PC-3 (cell line): ENCODE measurements at regions not wholly inside any gene's neighbourhood (a gene's known extent, or its start where the extent isn't known, plus 50 kb on each side); places are given as distances from the start of the nearest gene placed in this dataset.

Experiments
- ATAC-seq: fragments of 200-7000 bp; cut with Tn5 transposase; 2 replicates; pipeline ENCODE4 v1.9.1; 2020; ENCODE audit warnings: mild to moderate bottlenecking, moderate library complexity
- BruUV-seq: library from RNA; stranded (reverse); fragments of 400-500 nt; replicated peaks from 2 replicates; lab custom pipeline; 2021; lab: Mats Ljungman, UMichigan
- CTCF ChIA-PET: fragments of 300-600 bp; sonication (Branson Sonifier 250); formaldehyde crosslinking; loops from one replicate; lab custom pipeline; 2022; ENCODE audit warnings: antibody characterized with exemption; lab: Charles Lee
- POLR2A ChIA-PET: fragments of 300-600 bp; sonication (Branson Sonifier 250); formaldehyde crosslinking; loops from one replicate; lab custom pipeline; 2022; ENCODE audit warnings: antibody characterized with exemption; ENCODE audit not compliant: unreplicated experiment; lab: Charles Lee
- DNase-seq: peaks from one replicate; pipeline ENCODE4 v3.0.0-alpha.2; 2015
- H2AFZ ChIP-seq: fragments of 300-600 bp; sonication (generic); 2 replicates; pipeline ENCODE4 v1.6.0; 2016; ENCODE audit warnings: antibody characterized with exemption, low read length
- H3F3A ChIP-seq: fragments of 300-600 bp; sonication (generic); one replicate; pipeline ENCODE4 v1.6.0; 2017; ENCODE audit warnings: antibody characterized with exemption, low read length, control low read depth, mild to moderate bottlenecking; ENCODE audit not compliant: unreplicated experiment
- H3K27ac ChIP-seq: fragments of 300-600 bp; sonication (generic); 2 replicates; pipeline ENCODE4 v1.5.1; 2016; ENCODE audit warnings: mild to moderate bottlenecking, low read length
- H3K27me3 ChIP-seq: fragments of 300-600 bp; sonication (generic); 2 replicates; pipeline ENCODE4 v1.6.1; 2016; ENCODE audit warnings: low read length, mixed read lengths
- H3K36me3 ChIP-seq: fragments of 300-600 bp; sonication (generic); 2 replicates; pipeline ENCODE4 v1.6.1; 2016; ENCODE audit warnings: low read depth, mixed run types, low read length, mixed read lengths
- H3K4me1 ChIP-seq: fragments of 300-600 bp; sonication (generic); 2 replicates; pipeline ENCODE4 v1.5.1; 2016; ENCODE audit warnings: low read length; ENCODE audit not compliant: insufficient read depth
- H3K4me2 ChIP-seq: fragments of 300-600 bp; sonication (generic); 2 replicates; pipeline ENCODE4 v1.6.0; 2016; ENCODE audit warnings: low read length
- H3K4me3 ChIP-seq: fragments of 300-600 bp; sonication (generic); 2 replicates; pipeline ENCODE4 v1.5.1; 2016; ENCODE audit warnings: mild to moderate bottlenecking, low read length, mixed read lengths
- H3K79me2 ChIP-seq: fragments of 300-600 bp; sonication (generic); 2 replicates; pipeline ENCODE4 v1.6.1; 2017; ENCODE audit warnings: low read length, mixed read lengths
- H3K9ac ChIP-seq: fragments of 300-600 bp; sonication (generic); 2 replicates; pipeline ENCODE4 v1.6.0; 2016; ENCODE audit warnings: mild to moderate bottlenecking, low read length
- H3K9me2 ChIP-seq: fragments of 300-600 bp; sonication (generic); replicated peaks from 2 replicates; pipeline ENCODE4 v1.6.1; 2016; ENCODE audit warnings: mixed run types, low read length, mixed read lengths
- H3K9me3 ChIP-seq: fragments of 300-600 bp; sonication (generic); 2 replicates; pipeline ENCODE4 v1.6.1; 2016; ENCODE audit warnings: low read length, mixed read lengths
- H4K20me1 ChIP-seq: fragments of 300-600 bp; sonication (generic); 2 replicates; pipeline ENCODE4 v1.6.1; 2016; ENCODE audit warnings: low read length, mixed read lengths
- CTCF ChIP-seq: fragments of 300-600 bp; sonication (generic); conservative IDR thresholded peaks from 2 replicates; pipeline ENCODE4 v1.5.1; 2017; ENCODE audit warnings: antibody characterized with exemption, low read depth, mild to moderate bottlenecking, low read length
- EZH2 ChIP-seq: fragments of 300-600 bp; sonication (generic); IDR thresholded peaks from one replicate; pipeline ENCODE4 v1.6.1; 2017; ENCODE audit warnings: antibody characterized with exemption, mild to moderate bottlenecking, low read length; ENCODE audit not compliant: unreplicated experiment
- EZH2phosphoT487 ChIP-seq: fragments of 300-600 bp; sonication (generic); IDR thresholded peaks from 2 replicates; pipeline ENCODE4 v1.6.1; 2018; ENCODE audit warnings: mild to moderate bottlenecking, antibody characterized with exemption, low read length, borderline replicate concordance
- intact Hi-C: fragments of 100-400 bp; cut with micrococcal nuclease; formaldehyde crosslinking; loops from 2 replicates; pipeline ENCODE4 v1.9.0; 2023

- TF ChIP-seq EZH2phosphoT487: no peak
- no peak for TF ChIP-seq EZH2
- no peak for TF ChIP-seq CTCF
- Histone ChIP-seq H3K4me1 (no peaks in the 10 kb centered on the region), H3K4me2 (no peak overlapping the region), H3K9me2 (no peaks in the 10 kb centered on the region), H2AFZ (no peak overlapping the region), H4K20me1 (no peaks in the 10 kb centered on the region), H3F3A (no peaks in the 10 kb centered on the region), H3K27ac (no peak overlapping the region), H3K36me3 (no peaks in the 10 kb centered on the region), H3K27me3 (peaks cover 51% of the 10 kb centered on the region), H3K9ac (no peak overlapping the region), H3K79me2 (no peaks in the 10 kb centered on the region), H3K4me3 (no peak overlapping the region), H3K9me3 (no peaks in the 10 kb centered on the region)
- intact Hi-C loops: no loop called here
- no peak for DNase-seq
- no peak for ATAC-seq
- BruUV-seq: no TSS peak
- CTCF ChIA-PET: no interaction called here
- POLR2A ChIA-PET: no interaction called here
These were observed 161.0 kb downstream of the DDX1 start for GRCh38 chr2:15752552-15753232.

GRCh38 chr2:15753233-15753798 is 161.6 kb downstream of the DDX1 start:
- Histone ChIP-seq H3K4me1 (no peaks in the 10 kb centered on the region), H3K4me2 (no peak overlapping the region), H3K4me3 (no peak overlapping the region), H3K27ac (no peak overlapping the region), H2AFZ (no peak overlapping the region), H3K9me2 (no peaks in the 10 kb centered on the region), H3K27me3 (peaks cover 53% of the 10 kb centered on the region), H4K20me1 (no peaks in the 10 kb centered on the region), H3K9me3 (no peaks in the 10 kb centered on the region), H3F3A (no peaks in the 10 kb centered on the region), H3K36me3 (no peaks in the 10 kb centered on the region), H3K9ac (no peak overlapping the region), H3K79me2 (no peaks in the 10 kb centered on the region)
- intact Hi-C loops: no loop called here
- CTCF ChIA-PET: no interaction called here
- no peak for DNase-seq
- no peak for TF ChIP-seq EZH2phosphoT487
- POLR2A ChIA-PET: no interaction called here
- ATAC-seq: no peak
- no TSS peak for BruUV-seq

DNA sequence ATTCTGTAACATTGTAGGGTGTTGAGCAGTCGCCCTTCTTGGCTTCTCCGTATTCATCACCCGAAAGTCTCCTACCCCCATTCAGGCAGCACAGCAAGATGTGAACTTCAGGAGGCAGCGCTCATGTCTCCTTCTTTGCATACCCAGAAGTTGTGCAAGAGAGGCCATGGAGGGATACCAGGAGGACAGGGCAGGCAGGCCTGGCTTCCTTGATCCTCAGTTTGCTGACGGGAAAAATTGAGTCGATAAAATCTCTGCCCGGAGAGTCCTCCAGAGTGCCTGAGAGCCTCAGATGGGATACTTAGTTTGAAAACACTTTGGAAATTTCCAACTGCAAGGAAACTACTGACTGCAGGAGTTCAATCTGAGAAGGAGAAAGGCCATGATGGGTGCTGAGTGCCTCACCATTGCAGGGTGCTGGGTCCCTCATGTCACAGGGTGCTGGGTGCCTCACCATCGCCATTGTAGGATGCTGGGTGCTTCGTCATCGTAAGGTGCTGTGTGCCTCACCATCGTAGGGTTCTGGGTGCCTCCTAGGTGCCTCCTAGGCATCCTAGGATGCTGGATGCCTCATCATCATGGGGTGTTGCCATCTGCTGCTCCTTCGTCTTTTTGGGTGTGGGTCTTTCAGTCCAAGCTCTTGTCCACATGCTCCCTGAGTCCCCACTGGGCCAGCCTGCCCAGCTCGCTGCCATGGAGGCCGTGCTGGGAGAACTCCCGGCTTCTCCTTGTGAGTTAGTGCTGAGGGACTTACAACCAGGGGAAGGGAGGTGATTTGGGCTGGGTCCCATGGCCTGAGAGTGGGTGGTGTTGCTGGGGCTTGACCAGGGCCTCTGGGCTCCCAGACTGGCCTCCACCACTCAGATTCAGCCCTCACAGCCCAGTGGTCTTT is 162.4 kb downstream of the DDX1 start:
- intact Hi-C loops: no loop called here
- H3K27ac ChIP-seq: no peak overlapping the region
- H3K4me1 ChIP-seq: no peaks in the 10 kb centered on the region
- ChIA-PET CTCF (no interaction called here), POLR2A (no interaction called here)
- H3K9me2 ChIP-seq: no peaks in the 10 kb centered on the region
- no peak for TF ChIP-seq CTCF
- no peak for TF ChIP-seq EZH2phosphoT487
- TF ChIP-seq EZH2: no peak
- H3K9me3 ChIP-seq: no peaks in the 10 kb centered on the region
- H4K20me1 ChIP-seq: no peaks in the 10 kb centered on the region
- H3K4me2 ChIP-seq: no peak overlapping the region
- no peaks in the 10 kb centered on the region for H3K79me2 ChIP-seq
- peaks cover 52% of the 10 kb centered on the region for H3K27me3 ChIP-seq
- no peak overlapping the region for H3K4me3 ChIP-seq
- DNase-seq: no peak
- ATAC-seq: no peak
- no TSS peak for BruUV-seq
- H3K36me3 ChIP-seq: no peaks in the 10 kb centered on the region
- H3K9ac ChIP-seq: no peak overlapping the region
- H2AFZ ChIP-seq: no peak overlapping the region
- H3F3A ChIP-seq: no peaks in the 10 kb centered on the region
